GM19467 (cell line): ENCODE measurements at regions not wholly inside any gene's neighbourhood (a gene's known extent, or its start where the extent isn't known, plus 50 kb on each side); places are given as distances from the start of the nearest gene placed in this dataset.

Source experiments
- ATAC-seq: cut with Tn5 transposase; IDR thresholded peaks from one replicate; pipeline ENCODE4 v1.9.1; 2021; ENCODE audit warnings: mild to moderate bottlenecking, moderate library complexity; ENCODE audit not compliant: unreplicated experiment

DNA sequence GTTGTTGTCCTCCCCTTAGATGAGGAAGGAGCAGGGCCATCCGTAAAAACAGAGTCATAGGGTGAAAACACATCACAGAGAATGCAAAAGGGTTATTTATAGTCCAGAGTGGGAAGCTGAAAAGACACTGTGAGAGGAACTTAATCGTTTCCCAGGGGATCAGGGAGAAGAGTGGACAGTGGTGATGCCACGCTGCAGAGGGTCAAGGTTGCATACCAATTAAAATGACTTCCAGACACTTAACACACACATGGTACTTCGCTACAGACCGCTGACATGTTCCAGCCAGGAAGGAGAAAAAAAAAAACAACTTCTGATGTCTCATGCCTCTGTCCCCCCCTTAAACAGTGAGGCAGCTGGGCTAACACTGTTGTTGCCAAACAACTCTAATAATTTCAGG is 713.8 kb upstream of the RBFOX1 start:
- no peak for ATAC-seq

DNA sequence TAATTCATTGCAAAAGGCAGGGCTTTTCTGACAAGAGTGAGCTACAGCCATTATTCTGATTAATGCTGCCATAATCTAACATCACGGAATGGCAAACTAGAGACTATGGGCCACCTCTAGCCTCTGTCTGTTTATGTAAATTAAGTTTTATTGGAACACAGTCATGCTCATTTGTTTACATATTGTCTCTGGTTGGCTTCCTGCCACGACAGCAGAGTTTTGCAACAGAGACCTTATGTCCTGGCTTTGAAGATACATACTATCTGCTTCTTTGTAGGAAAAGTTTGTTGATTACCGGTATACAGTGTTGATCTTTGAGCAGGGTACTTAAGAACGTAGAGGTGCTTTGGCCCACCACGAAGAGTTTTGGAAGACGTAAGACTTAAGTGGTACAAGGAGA is 715.9 kb upstream of the RBFOX1 start:
- ATAC-seq = no peak

DNA sequence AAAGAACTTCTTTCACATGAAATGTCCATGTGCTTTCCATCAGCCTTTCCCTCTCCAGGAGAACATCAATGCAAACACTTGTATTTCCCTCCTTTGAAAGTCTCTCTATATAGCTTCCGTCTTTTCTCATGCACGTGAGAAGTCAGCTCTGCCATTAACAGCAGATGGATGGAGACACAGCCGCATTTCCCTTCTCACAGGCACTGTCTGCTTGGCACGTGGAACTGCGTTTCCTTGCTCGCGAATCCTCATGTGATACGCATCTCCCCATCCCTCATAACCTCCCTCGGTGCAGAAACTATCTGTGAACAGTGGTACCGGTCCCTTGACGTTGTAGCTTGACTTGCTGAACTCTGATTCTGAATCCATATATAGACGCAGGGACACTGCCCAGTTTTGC is 717.0 kb upstream of the RBFOX1 start:
- no peak for ATAC-seq

DNA sequence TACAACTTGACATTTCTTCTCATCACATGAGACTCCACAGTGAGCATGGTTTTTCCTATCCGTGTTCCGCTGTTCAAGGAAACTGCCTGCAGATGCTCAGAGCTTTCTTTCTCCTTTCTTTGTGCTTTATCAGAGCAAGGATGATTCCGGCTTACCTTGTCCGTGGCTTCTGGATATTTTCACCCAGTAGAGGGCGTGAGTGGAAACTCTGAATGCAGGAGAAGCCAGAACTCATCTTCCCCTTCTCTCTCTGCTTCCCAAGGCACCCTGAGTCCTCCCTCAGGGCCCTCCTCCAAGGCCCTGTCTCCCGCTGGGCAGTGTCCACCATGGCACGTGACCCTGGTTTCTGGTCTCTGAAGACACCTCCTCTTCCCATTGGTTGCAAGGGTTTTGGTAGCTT is 721.1 kb upstream of the RBFOX1 start:
- ATAC-seq = no peak

DNA sequence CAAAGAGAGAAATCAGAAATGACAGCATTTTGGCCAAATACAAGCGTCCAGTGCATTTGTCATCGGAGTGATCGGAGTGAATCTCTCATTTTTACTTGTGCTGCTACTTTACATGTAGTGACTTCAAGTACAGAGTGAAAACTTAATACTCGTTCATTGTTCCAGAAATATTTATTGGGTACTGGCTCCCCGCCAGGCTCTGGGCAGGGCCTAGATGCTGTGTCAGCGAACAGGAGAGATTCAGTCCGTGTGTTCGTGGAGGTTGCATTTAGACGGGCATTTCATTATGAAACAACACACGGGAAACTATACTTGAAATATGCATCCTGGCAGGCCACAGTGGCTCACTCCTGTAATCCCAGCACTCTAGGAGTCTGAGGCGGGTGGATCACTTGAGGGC is 727.2 kb upstream of the RBFOX1 start:
- ATAC-seq = no peak

DNA sequence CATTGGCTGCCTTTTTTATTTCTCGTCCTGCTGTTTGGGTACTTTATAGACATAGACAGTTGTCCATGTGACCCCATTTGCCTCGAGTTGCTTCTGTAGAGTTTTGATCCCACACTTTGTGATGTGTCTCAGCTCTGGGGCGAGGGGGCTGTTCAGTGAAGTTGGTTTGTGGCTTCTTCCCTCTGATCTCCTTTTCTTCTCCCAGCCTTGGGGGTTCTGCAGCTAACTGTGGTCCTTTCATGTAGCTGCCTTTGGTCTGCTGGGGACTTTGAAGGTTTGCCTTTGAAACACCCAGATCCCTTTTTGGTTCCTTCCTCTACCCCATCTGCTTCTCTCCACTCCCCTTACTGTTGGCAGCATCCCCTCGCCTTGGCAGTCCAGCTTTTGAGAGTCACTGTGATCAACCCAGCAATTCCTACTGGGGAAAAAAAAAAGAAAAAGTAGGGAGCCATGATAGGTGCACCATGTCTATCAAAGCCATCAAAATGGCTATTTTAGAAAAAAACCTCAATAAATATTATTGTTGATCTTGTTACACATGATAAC is 728.8 kb upstream of the RBFOX1 start:
- no peak for ATAC-seq

DNA sequence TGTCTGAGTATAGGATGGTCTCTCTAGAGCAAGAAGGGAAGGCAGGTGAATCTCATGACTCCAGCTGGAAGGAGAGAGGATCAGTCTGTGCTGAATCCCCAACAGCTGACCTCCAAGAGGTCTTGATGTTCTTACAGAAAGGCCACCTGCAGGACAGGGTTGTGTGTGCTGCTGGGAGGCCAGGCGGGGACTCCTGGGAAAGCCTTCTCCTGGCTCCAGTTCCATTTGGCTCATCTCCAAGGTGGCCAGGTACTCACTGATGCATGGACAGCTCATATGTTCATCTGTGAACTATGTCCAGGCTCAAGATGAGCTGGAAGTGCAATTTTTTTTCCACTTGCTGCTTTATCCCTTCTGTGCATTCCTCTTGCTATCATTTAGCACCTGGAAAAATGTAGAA is 730.2 kb upstream of the RBFOX1 start:
- no peak for ATAC-seq

DNA sequence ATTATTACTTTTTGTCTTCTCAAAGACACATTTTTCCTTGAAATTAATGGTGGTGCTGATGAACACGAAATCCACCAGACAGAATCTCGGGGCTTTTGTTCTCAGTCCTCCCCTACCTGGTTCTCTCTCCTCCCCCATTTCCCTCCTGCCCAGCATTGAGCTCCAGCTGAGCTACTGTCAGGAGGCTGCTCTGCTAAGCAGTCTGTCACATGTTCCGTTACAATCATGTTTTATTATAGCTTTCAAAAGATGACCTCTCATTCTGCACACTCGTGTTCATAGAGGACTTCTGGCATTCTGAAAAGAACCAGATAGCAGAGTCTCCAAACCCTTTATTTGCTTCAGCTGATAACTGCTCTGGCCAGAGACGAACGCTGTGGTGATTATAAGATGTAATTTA is 732.5 kb upstream of the RBFOX1 start:
- ATAC-seq = no peak

DNA sequence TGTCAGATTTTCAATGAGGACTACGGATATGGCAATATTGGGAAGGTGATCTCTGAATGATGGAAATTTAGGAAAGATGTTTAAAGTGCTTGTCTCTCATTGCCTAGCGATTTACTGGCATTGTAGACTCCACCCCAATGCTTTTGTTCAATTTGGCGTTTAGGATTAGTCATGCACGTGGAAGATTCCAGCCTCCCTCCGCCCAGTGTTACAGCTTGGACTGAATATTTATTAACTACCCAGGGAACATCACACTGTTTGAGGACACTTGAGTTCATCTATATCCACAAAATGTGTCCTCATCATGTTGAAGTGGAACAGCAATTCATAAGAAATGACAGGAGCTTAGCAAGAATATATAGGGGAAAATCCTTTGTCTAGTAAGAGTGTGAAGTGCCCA is 738.8 kb upstream of the RBFOX1 start:
- ATAC-seq = no peak

DNA sequence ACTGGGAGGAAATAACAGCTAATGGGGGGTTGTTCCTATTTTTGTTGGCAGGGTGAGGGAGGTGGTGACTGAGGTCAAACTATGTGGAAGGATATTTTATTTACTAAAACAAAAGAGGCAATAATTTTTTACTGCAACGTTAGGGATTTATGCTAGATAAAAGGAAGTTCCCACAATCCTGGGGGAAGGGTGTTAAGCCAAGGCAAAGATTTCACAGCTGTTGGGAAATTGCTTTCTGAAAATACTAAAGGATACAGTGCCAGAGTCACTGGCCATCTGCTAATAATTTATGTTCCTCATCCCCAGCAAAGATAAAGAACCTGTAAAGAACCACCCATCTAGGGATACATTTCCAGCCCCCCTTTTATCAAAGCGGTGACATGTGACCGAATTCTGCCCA is 756.0 kb upstream of the RBFOX1 start:
- ATAC-seq = no peak

DNA sequence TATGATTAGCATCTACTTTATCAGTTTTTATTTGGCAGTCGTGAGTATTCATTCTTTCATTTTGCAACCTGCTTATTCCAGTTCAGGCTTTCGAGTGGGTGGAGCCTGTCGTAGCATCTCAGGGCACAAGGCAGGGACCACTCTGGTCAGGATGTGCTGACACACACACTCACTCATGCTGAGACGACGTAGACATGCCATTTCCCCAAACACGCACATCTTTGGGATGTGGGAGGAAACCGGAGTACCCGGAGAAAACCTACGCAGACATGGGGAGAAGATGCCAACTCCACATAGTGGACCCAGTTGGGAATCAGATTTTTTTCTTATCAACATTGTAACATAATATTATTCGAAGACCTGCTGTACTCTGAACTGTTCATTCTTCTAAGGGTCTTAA is 756.5 kb upstream of the RBFOX1 start:
- ATAC-seq = no peak

DNA sequence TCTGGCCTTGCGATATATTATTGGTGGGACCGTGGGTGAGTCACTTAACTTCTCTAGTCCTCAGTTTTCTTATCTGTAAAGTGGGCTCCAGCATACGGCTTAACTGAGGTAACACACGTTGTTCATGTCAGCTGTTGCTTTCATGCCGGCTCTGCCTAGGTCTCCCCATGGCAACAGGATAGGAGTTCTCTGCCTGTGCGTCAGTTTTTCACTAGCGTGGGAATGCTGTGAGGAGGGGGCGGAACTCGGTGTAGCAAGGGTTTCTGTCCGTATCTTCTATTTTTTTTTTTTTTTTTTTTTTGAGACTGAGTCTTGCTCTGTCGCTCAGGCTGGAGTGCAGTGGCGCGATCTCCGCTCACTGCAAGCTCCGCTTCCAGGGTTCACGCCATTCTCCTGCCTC is 758.5 kb upstream of the RBFOX1 start:
- ATAC-seq = no peak

DNA sequence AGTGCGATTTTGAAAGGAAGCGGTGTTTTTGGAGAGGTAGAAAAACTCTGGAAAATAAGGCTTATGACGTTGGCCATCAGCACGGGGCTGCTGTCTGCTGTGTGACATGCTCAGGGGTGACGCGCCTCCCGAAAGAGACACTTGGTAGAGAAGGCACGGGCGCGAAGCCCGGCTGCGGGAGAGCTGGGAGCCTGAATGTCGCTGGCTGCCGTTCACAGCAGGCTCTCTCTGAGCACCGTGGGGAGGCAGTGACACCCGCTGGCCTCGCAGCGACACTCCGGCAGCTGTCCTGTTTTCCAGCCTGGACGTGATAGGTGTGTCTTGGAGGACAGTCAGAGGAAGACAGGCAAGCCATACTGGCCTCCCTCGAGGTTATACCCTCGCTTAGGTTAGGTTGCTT is 759.1 kb upstream of the RBFOX1 start:
- no peak for ATAC-seq

DNA sequence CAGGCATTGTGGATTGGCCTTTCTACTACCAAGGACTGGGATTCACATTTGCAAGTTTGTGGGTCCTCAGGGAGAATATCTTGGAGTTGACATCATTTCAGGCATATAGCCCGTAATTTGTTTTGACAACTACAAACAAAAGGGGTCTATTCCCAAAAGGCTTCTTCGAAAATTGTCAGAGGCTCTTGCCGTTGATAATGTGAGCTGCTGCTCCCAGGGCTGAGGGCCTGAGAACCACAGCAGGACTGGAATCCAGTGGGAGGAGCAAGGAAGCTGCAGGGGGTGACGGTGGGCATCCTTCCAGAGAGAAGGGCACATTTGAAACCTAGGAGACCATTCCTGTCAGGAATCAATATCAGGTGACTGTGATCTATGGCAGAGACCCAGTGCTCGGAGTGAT is 761.6 kb upstream of the RBFOX1 start:
- ATAC-seq = no peak

DNA sequence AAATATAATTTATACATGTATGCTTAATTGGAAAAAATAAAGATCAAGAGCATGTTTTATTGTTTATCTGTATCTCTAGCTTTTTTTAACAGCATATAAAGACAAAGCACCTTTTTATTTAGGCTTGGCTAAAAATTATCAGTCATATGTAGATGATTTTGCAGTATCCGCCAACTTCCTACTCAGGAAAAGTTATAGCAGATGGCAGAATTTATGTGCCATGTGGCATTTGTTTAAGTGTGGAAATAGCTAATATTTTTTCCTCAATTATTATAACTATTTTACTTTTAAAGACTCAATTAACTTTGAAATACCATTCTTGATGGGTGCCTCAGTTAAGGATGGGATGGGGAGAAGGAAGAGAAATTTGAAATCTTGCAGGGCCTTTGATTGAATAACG is 762.1 kb upstream of the RBFOX1 start:
- no peak for ATAC-seq

DNA sequence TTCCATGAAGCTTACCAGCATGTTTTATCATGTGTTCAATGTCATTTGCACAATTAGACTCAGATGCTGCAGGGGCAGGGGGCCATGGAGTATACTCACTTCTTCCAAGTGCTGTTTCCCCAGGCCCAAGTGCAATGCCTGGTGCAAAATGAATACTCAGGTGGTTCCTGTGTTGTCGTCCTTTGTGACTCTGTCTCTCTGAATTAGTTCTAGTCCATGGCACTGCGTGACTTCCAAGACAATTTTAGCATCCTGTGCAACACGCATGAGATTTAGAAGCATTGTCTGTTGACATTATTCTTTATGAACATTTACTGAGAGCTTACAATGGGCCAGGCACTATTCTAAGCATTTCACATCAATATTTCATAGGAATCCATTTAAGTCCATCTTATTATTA is 769.7 kb upstream of the RBFOX1 start:
- ATAC-seq = no peak

DNA sequence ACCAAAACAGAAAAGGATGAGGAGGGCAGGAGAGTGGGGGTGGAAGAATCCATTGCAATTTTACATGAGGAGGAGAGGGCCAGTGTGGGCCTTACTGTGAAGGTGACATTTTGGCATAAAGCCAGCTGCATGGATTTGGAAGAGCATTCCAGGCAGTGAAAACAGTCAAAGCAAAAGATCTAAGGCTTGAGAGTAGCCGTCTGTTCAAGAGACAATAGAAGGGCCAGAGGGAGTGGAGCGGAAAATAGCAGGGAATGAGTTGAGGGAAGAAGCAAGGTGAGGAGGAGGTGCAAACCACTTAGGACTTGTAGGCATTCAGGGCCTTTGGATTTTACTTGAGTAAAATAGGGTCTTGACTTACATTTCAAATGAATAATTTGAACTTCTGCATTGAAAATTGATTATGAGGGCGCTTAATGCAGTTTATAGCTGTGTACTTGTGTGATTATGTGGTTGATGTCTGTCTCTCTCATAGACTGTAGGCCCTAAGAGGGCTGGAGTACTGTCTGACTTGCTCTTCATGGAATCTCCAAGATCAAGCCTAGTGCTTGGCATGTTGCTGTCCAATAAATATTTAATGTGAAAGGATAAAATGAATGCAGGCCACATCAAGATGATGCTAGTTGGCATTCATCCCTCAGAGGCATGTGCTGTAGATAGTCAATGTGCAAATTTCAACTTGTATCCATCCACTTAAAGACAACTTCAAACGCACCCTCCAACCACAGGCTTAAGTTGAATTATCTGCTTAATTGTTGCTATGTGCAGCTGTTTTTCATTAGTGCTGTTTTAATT is 772.1 kb upstream of the RBFOX1 start:
- no peak for ATAC-seq

DNA sequence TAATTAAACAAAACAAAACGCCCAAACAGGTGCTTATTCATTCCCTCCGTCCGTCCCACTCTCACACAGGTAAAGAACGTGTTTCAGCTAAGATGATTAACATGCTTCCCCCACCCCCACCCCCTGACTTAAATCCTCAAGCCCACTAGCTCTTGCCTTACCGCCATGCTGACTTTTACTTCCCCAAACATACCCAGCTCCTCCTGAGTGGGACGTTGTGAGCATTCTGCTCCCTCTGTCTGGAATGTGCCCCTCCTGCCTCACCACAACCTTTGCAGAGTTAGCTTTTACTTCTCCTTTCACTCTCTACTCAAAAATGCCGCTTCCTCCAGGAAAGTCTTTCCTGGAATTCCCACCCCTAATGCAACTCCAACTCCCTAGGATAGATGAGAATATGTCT is 774.0 kb upstream of the RBFOX1 start:
- ATAC-seq = no peak

DNA sequence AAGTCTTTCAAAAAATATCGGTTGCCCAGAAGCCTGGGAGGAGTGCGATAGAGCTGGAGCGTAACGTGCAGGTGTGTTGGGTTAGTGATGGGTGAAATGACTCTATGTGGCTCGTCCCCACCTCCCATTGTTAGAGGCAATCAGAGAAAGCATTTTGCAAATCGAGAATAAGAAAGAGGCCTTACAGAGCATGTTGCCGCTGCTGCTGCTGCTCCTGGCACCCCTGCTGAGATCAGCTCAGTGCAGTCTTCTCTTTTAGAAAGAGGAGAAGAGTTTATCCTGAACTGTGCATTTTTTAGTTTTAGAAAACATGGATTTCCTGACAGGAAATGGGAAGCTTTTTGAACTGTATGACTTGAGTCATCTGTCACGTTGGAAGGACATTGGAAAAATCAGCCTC is 774.5 kb upstream of the RBFOX1 start:
- no peak for ATAC-seq

DNA sequence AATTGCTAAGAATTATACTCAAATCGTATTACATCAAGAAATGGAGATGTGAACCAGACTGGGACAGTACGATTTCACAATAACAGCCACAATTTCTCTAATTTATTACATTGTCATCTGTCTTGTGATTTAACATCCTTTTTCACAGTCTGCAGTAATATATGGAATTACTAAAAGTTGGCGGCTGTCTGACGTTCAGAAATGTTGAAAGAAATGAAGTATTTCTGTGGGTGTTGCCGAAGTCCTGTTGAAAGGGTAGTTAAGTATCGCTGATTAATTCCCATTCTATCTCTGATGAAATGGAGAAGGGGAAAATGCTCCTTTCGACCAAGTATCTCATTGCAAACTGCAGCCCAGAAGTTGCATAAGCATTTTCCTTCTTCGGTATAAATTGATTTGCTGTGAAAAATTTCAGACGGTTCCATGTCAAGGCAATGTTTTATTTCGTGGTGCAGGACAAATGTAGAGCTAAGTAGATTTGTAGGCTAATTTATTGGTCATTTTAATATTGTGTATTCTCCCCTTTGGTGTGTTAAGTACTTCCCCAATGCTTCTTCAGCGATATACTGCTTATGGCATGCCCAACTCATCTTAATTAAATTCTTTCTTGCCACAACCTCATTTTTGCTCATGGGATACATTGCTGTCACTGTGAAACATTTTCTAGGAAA is 775.2 kb upstream of the RBFOX1 start:
- no peak for ATAC-seq

DNA sequence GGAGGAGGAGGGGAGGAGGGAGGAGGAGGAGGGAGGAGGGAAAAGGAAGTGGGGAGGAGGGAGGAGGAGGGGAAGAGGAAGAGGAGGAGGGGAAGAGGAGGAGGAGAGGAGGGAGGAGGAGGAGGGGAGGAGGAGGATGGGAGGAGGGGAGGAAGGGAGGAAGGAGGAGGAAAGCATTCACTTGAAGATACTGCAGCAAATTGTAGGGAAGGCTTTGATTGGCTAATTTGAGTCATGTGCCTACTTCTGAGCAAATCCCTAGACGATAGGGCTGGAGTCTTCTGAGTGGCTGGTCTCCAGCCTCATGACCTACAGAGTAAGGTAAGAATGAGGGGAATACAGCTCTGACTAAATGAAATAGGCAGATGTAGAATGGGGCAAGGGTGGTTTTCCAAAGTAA is 783.2 kb upstream of the RBFOX1 start:
- no peak for ATAC-seq

DNA sequence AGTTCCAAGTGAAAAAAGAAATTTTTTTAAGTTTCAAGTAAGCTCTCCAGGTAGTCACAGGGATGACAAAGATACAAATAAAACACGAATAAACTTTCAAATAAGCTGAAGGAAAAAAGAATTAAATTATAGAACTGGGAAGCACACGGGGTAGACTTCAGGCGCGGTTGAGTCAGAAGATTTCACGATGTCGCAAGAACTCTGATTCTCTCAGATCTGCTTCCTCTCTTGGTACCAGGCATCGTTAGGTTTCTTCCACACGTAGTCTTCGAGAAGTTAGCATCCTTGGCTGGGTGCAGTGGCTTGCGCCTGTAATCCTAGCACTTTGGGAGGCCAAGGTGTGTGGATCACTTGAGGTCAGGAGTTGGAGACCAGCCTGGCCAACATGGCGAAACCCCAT is 784.1 kb upstream of the RBFOX1 start:
- no peak for ATAC-seq

DNA sequence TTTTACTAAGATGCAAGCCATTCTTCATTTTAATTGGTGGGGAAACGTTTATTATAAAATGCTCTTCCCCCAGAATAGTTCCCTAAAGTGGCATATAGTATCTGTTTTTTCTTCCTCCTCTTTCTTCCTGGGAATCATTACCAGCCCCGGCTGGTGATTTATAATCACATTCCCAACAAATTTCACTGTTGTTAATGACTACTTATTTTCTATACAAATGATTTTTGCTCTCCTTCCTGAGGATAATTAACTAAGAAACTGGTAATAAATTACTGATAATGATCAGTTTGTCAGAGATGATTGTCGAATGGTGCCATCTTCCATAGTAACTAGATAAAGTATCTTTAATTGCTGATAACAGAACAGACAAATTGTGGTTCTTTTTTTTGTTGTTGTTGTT is 785.5 kb upstream of the RBFOX1 start:
- ATAC-seq = no peak
